ENCODE measurements at regions not wholly inside any gene's neighbourhood (a gene's known extent, or its start where the extent isn't known, plus 50 kb on each side); places are given as distances from the start of the nearest gene placed in this dataset.
"Not testable (repeated sequence)": the region's sequence is repeated elsewhere in the genome, so short reads cannot be mapped to it uniquely, and the experiment has no call there.

- DNase-seq (ENCODE audit: low spot score) = no peak
Measured at GRCh38 chr6:12477616-12478015, 187.5 kb downstream of the EDN1 start.

DNA sequence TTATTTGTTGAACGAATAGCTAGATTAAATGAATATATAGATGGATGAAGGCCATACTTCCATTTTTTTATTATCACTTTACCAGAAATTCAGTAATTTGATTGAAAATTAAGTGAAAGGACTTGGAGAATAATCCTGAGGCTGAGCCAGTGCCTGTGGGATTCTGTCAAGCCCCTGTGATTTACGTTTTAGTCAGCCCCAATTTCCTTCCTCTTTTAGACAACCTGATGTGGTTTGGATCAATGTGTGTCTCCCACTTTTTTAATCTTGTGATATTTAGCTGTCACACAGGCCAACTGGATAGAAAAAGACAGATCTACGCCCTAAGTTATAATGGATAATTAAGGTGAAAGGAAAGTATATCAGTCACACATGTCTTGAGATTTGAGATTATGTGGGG, 188.8 kb downstream of the EDN1 start:
- no peak for DNase-seq (ENCODE audit: low spot score)

GRCh38 chr6:12479451-12479850, 189.3 kb downstream of the EDN1 start:
- DNase-seq (ENCODE audit: low spot score) = no peak

GRCh38 chr6:12479881-12480280, 189.7 kb downstream of the EDN1 start:
- DNase-seq (ENCODE audit: low spot score) = peak; percentile 59

GRCh38 chr6:12480379-12480778, 190.2 kb downstream of the EDN1 start:
- no peak for DNase-seq (ENCODE audit: low spot score)

DNA sequence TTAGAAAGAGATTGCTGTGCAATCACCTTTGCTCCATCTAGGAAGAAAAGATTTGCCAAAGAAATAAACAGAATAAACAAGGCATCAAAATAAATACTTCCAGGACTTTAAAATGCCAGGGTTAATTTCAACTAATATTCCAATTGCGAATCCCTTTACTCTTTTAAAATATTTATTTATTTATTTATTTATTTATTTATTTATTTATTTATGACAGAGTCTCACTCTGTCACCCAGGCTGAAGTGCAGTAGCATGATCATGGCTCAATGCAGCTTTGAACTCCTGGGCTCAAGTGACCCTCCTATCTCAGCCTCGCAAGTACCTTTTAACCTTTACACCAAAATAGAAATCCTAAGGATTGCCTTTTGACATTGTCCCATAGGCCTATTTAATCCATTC, 191.1 kb downstream of the EDN1 start:
- DNase-seq (ENCODE audit: low spot score) = no peak

- no peak for DNase-seq (ENCODE audit: low spot score)
Measured at GRCh38 chr6:12481850-12482249, 191.7 kb downstream of the EDN1 start.

- no peak for DNase-seq (ENCODE audit: low spot score)
Measured at GRCh38 chr6:12482386-12483375, 192.5 kb downstream of the EDN1 start.

- no peak for DNase-seq (ENCODE audit: low spot score)
Measured at GRCh38 chr6:12483712-12484111, 193.6 kb downstream of the EDN1 start.

DNA sequence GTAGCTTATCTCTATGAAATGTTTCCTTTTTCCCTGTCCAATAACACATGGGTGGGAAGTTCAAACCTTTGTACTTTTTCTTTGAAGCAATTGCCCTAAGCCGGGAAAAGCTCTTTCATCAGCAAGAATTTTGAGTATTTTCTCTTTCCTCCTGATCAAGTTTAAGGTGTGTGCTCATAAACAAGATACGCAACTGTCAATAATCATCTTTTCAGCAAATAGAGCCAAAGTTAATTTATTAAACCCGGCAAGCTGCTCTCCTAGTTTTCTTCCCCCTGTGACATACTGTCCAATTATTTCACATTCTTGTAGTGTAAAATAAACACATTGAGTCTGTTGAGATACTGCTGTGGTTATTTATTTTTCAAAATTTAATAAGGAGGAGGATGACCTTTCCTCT, 194.4 kb downstream of the EDN1 start:
- no peak for DNase-seq (ENCODE audit: low spot score)

GRCh38 chr6:12485226-12485764, 195.1 kb downstream of the EDN1 start:
- no peak for DNase-seq (ENCODE audit: low spot score)

- DNase-seq (ENCODE audit: low spot score) = no peak
Measured at GRCh38 chr6:12485837-12486236, 195.7 kb downstream of the EDN1 start.

GRCh38 chr6:12490351-12490903, 200.3 kb downstream of the EDN1 start:
- DNase-seq (ENCODE audit: low spot score) = no peak

- no peak for DNase-seq (ENCODE audit: low spot score)
Measured at GRCh38 chr6:12490904-12491571, 200.9 kb downstream of the EDN1 start.

- not testable (repeated sequence) for DNase-seq (ENCODE audit: low spot score)
Measured at GRCh38 chr6:12492929-12493328, 202.8 kb downstream of the EDN1 start.

DNA sequence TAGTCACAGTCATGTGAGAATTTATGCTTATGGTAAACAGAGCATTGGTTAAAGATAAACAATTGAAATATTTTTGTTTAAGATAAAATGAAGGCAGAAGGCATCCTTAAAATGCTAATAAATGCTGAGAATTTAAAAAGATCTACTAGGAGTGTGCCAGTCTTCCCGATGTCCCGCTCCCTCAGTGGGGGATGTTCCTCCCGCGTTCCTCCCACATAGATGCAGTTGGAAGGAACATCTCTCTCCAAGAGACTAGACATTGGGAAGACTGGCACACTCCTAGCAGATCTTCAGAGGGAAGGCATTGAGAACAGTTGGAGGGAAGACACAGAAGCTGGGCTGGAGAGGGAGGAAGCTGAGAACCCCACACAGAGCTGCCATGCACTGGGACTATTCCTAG, 203.3 kb downstream of the EDN1 start:
- no peak for DNase-seq (ENCODE audit: low spot score)

- DNase-seq (ENCODE audit: low spot score) = no peak
Measured at GRCh38 chr6:12494161-12494560, 204.0 kb downstream of the EDN1 start.

- DNase-seq (ENCODE audit: low spot score) = no peak
Measured at GRCh38 chr6:12501990-12502389, 211.8 kb downstream of the EDN1 start.

- no peak for DNase-seq (ENCODE audit: low spot score)
Measured at GRCh38 chr6:12504325-12504966, 212.1 kb upstream of the PHACTR1 start.

DNA sequence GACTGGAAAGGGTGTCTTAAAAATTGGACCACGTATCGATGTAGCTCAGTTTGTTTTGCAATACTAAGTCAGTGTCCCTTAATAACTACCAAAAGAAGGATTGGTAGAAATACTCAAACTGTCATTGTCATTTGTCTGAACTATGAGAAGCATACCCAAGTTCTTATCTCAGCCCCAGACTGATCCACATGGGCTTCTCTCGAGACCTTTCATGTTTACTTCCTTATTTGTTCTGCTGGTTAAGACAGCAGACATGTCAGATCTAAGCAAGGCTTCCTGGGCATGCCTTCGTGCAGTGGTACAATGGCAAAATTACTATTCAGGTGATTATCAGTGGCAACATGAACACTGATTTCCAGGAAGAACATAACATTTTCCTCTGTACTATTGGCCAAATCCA, 211.1 kb upstream of the PHACTR1 start:
- no peak for DNase-seq (ENCODE audit: low spot score)

DNA sequence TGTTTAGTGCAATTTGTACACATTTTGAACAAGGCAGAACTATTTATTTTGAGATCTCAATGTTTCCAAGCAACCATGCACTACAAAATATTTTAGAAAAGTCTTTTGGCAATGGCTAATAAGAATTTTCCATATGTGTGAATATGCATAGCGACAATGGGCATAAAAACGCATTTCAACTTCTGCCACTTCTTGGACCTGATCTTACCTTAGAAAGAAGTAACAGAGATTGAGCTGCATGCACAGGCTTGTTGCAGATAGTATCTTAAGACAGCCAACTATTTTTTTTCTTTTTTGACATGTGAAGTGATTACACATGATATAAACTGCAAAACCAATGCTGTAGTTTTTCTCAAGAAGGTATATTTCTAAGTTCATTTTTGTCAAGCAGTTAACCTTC, 210.4 kb upstream of the PHACTR1 start:
- DNase-seq (ENCODE audit: low spot score) = no peak

- DNase-seq (ENCODE audit: low spot score) = no peak
Measured at GRCh38 chr6:12507636-12508035, 208.9 kb upstream of the PHACTR1 start.

Data from SK-N-DZ (cell line).